ENCODE measurements at regions not wholly inside any gene's neighbourhood (a gene's known extent, or its start where the extent isn't known, plus 50 kb on each side); places are given as distances from the start of the nearest gene placed in this dataset.

- DNase-seq (ENCODE audit: low spot score), result no peak
- Histone ChIP-seq H2AFZ (ENCODE audit: low read length) (no peak overlapping the region), H3K4me1 (ENCODE audit: insufficient read depth, low read length, poor library complexity, severe bottlenecking) (no peaks in the 10 kb centered on the region), H3K9me3 (ENCODE audit: low read length) (0 out of 2 replicates have a peak, but pooled peaks cover 3% of the 10 kb centered on the region), H3K36me3 (ENCODE audit: insufficient read depth, low read length) (no peaks in the 10 kb centered on the region), H3K4me3 (ENCODE audit: low read depth, low read length, poor library complexity, severe bottlenecking) (no peak overlapping the region), H3K9me2 (ENCODE audit: insufficient read depth, low read length) (no peaks in the 10 kb centered on the region), H4K20me1 (ENCODE audit: insufficient read depth, low read length) (no peaks in the 10 kb centered on the region), H3K27ac (ENCODE audit: low read depth, low read length, poor library complexity, severe bottlenecking) (no peak overlapping the region), H3K4me2 (ENCODE audit: low read length) (no peak overlapping the region), H3K79me2 (ENCODE audit: insufficient read depth, low read depth, low read length) (no peaks in the 10 kb centered on the region)
- ChIA-PET POLR2A (interaction anchor here (0.6 to 1.0 kb wide), 2 partner anchors 15 to 1300 kb away, joined by 3 read pairs; no protein-coding TSS in a partner anchor), CTCF (ENCODE audit: unreplicated experiment) (no interaction called here)
- TF ChIP-seq, protein P1, sequence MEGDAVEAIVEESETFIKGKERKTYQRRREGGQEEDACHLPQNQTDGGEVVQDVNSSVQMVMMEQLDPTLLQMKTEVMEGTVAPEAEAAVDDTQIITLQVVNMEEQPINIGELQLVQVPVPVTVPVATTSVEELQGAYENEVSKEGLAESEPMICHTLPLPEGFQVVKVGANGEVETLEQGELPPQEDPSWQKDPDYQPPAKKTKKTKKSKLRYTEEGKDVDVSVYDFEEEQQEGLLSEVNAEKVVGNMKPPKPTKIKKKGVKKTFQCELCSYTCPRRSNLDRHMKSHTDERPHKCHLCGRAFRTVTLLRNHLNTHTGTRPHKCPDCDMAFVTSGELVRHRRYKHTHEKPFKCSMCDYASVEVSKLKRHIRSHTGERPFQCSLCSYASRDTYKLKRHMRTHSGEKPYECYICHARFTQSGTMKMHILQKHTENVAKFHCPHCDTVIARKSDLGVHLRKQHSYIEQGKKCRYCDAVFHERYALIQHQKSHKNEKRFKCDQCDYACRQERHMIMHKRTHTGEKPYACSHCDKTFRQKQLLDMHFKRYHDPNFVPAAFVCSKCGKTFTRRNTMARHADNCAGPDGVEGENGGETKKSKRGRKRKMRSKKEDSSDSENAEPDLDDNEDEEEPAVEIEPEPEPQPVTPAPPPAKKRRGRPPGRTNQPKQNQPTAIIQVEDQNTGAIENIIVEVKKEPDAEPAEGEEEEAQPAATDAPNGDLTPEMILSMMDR (conservative IDR thresholded peaks at IDR 0.05; ENCODE audit: low read length), result no peak
- no peak for TF ChIP-seq EZH2phosphoT487 (IDR thresholded peaks at IDR 0.05; ENCODE audit: borderline replicate concordance, low read depth, low read length)
- no TSS peak for BruUV-seq (replicated peaks)
- intact Hi-C loops (cut with micrococcal nuclease; ENCODE audit: unreplicated experiment), result no loop called here
Measured at GRCh38 chr4:54152846-54153600, 53.1 kb downstream of the GSX2 start.

- BruUV-seq (replicated peaks), result no TSS peak
- Histone ChIP-seq H3K4me1 (ENCODE audit: insufficient read depth, low read length, poor library complexity, severe bottlenecking) (no peaks in the 10 kb centered on the region), H3K9me3 (ENCODE audit: low read length) (peaks cover 6% of the 10 kb centered on the region; the same call in 1 of the 2 replicates), H3K4me3 (ENCODE audit: low read depth, low read length, poor library complexity, severe bottlenecking) (no peak overlapping the region), H3K9me2 (ENCODE audit: insufficient read depth, low read length) (no peaks in the 10 kb centered on the region), H3K79me2 (ENCODE audit: insufficient read depth, low read depth, low read length) (no peaks in the 10 kb centered on the region), H3K36me3 (ENCODE audit: insufficient read depth, low read length) (no peaks in the 10 kb centered on the region), H3K27ac (ENCODE audit: low read depth, low read length, poor library complexity, severe bottlenecking) (no peak overlapping the region), H4K20me1 (ENCODE audit: insufficient read depth, low read length) (no peaks in the 10 kb centered on the region), H2AFZ (ENCODE audit: low read length) (no peak overlapping the region), H3K4me2 (ENCODE audit: low read length) (no peak overlapping the region)
- TF ChIP-seq, protein P1 (conservative IDR thresholded peaks at IDR 0.05; ENCODE audit: low read length), result no peak
- no peak for DNase-seq (ENCODE audit: low spot score)
- POLR2A ChIA-PET, result no interaction called here
- CTCF ChIA-PET (ENCODE audit: unreplicated experiment), result no interaction called here
- intact Hi-C loops (cut with micrococcal nuclease; ENCODE audit: unreplicated experiment), result no loop called here
Measured at GRCh38 chr4:54155936-54156335, 56.0 kb downstream of the GSX2 start.

DNA sequence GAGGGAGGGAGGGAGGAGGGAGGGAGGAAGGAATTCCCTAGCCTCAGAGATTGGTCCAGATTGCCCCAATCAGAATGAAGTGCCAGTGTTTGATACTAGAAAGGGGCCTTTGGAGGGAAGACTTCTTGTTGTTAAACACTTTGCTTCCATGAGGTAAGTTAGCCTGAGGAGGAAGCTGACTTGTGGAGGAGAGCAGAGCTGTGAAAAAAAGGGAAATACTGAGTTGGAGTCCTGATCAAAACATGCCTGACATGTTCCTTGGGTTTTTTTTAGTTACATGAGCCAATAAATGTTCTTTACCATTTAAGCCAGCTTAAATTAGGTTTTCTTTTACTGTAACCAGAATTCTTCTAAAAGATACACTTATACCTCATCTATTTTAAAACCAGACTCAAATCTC, 57.6 kb downstream of the GSX2 start:
- H3K4me1 ChIP-seq (ENCODE audit: insufficient read depth, low read length, poor library complexity, severe bottlenecking), result no peaks in the 10 kb centered on the region
- peaks cover 6% of the 10 kb centered on the region; the same call in 1 of the 2 replicates for H3K9me3 ChIP-seq (ENCODE audit: low read length)
- ChIA-PET CTCF (ENCODE audit: unreplicated experiment) (interaction anchor here (0.5 kb wide), 1 partner anchor 14 kb away, joined by 3 read pairs; no protein-coding TSS in a partner anchor), POLR2A (interaction anchor here (0.6 to 0.7 kb wide), 3 partner anchors 12 to 801 kb away, joined by 3 read pairs; no protein-coding TSS in a partner anchor)
- H3K4me2 ChIP-seq (ENCODE audit: low read length), result no peak overlapping the region
- no peaks in the 10 kb centered on the region for H3K79me2 ChIP-seq (ENCODE audit: insufficient read depth, low read depth, low read length)
- H2AFZ ChIP-seq (ENCODE audit: low read length), result no peak overlapping the region
- intact Hi-C loops (cut with micrococcal nuclease; ENCODE audit: unreplicated experiment), result no loop called here
- H4K20me1 ChIP-seq (ENCODE audit: insufficient read depth, low read length), result no peaks in the 10 kb centered on the region
- H3K27ac ChIP-seq (ENCODE audit: low read depth, low read length, poor library complexity, severe bottlenecking), result no peak overlapping the region
- H3K4me3 ChIP-seq (ENCODE audit: low read depth, low read length, poor library complexity, severe bottlenecking), result no peak overlapping the region
- no peaks in the 10 kb centered on the region for H3K9me2 ChIP-seq (ENCODE audit: insufficient read depth, low read length)
- no TSS peak for BruUV-seq (replicated peaks)
- TF ChIP-seq, protein P1 (conservative IDR thresholded peaks at IDR 0.05; ENCODE audit: low read length), result no peak
- no peak for TF ChIP-seq EZH2phosphoT487 (IDR thresholded peaks at IDR 0.05; ENCODE audit: borderline replicate concordance, low read depth, low read length)
- no peaks in the 10 kb centered on the region for H3K36me3 ChIP-seq (ENCODE audit: insufficient read depth, low read length)
- no peak for DNase-seq (ENCODE audit: low spot score)
